ENCODE measurements at regions not wholly inside any gene's neighbourhood (a gene's known extent, or its start where the extent isn't known, plus 50 kb on each side); places are given as distances from the start of the nearest gene placed in this dataset.

DNA sequence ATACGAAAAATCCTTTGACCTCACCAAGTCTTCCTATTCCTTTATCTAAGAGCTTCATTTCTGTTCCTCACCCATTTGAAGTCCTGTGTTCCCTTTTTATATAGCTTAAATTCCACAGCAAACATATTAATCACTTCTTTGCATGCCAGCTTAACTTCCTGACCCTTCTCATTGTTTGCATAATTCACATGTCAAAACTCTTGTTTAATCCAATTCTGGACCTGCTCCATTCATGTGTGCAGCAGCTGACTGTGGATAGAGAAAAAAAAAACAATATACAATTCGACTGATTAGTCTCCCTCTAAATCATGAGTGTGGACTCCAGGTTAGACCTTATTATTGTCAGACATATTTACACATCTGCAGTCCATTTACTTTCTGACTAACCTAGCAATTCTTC lies 991.2 kb upstream of the TENM4 start:
- TF ChIP-seq, protein P1, sequence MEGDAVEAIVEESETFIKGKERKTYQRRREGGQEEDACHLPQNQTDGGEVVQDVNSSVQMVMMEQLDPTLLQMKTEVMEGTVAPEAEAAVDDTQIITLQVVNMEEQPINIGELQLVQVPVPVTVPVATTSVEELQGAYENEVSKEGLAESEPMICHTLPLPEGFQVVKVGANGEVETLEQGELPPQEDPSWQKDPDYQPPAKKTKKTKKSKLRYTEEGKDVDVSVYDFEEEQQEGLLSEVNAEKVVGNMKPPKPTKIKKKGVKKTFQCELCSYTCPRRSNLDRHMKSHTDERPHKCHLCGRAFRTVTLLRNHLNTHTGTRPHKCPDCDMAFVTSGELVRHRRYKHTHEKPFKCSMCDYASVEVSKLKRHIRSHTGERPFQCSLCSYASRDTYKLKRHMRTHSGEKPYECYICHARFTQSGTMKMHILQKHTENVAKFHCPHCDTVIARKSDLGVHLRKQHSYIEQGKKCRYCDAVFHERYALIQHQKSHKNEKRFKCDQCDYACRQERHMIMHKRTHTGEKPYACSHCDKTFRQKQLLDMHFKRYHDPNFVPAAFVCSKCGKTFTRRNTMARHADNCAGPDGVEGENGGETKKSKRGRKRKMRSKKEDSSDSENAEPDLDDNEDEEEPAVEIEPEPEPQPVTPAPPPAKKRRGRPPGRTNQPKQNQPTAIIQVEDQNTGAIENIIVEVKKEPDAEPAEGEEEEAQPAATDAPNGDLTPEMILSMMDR (IDR thresholded peaks at IDR 0.05) = no peak
- TF ChIP-seq POLR2A (IDR thresholded peaks at IDR 0.05) (no peak), POLR2AphosphoS5 (IDR thresholded peaks at IDR 0.05) (no peak)
